ENCODE measurements at regions not wholly inside any gene's neighbourhood (a gene's known extent, or its start where the extent isn't known, plus 50 kb on each side); places are given as distances from the start of the nearest gene placed in this dataset.

- no peaks in the 10 kb centered on the region for H3K27me3 ChIP-seq (ENCODE audit: control insufficient read depth, insufficient read depth, low read length)
- H3K4me3 ChIP-seq (ENCODE audit: low read depth, low read length): no peak overlapping the region
- POLR2A ChIA-PET: no interaction called here
- H3K9me3 ChIP-seq (ENCODE audit: control insufficient read depth, insufficient read depth, low read length): no peaks in the 10 kb centered on the region
- CTCF ChIA-PET: no interaction called here
- H3K27ac ChIP-seq (ENCODE audit: low read depth, low read length): no peak overlapping the region
- no peak for TF ChIP-seq CTCF (IDR thresholded peaks at IDR 0.05; ENCODE audit: low read depth, low read length)
- no peak for DNase-seq (ENCODE audit: low read depth, low spot score)
Observed at GRCh38 chrX:149213264-149213663, 291.8 kb downstream of the IDS start.

- no peak for DNase-seq (ENCODE audit: low read depth, low spot score)
- no peak for TF ChIP-seq CTCF (IDR thresholded peaks at IDR 0.05; ENCODE audit: low read depth, low read length)
- H3K9me3 ChIP-seq (ENCODE audit: control insufficient read depth, insufficient read depth, low read length): no peaks in the 10 kb centered on the region
- POLR2A ChIA-PET: no interaction called here
- H3K4me3 ChIP-seq (ENCODE audit: low read depth, low read length): no peak overlapping the region
- no peak overlapping the region for H3K27ac ChIP-seq (ENCODE audit: low read depth, low read length)
- CTCF ChIA-PET: no interaction called here
- H3K27me3 ChIP-seq (ENCODE audit: control insufficient read depth, insufficient read depth, low read length): no peaks in the 10 kb centered on the region
Observed at GRCh38 chrX:149208307-149208706, 296.8 kb downstream of the IDS start.

- no peaks in the 10 kb centered on the region for H3K27me3 ChIP-seq (ENCODE audit: control insufficient read depth, insufficient read depth, low read length)
Observed at GRCh38 chrX:149207518-149207917, 297.6 kb downstream of the IDS start.

GRCh38 chrX:149205937-149206336, 299.2 kb downstream of the IDS start:
- no peaks in the 10 kb centered on the region for H3K27me3 ChIP-seq (ENCODE audit: control insufficient read depth, insufficient read depth, low read length)
- POLR2A ChIA-PET: no interaction called here
- H3K27ac ChIP-seq (ENCODE audit: low read depth, low read length): no peak overlapping the region
- CTCF ChIA-PET: no interaction called here
- DNase-seq (ENCODE audit: low read depth, low spot score): no peak
- H3K9me3 ChIP-seq (ENCODE audit: control insufficient read depth, insufficient read depth, low read length): no peaks in the 10 kb centered on the region
- TF ChIP-seq CTCF (IDR thresholded peaks at IDR 0.05; ENCODE audit: low read depth, low read length): no peak
- no peak overlapping the region for H3K4me3 ChIP-seq (ENCODE audit: low read depth, low read length)

More at GRCh38 chrX:149207518-149207917, 297.6 kb downstream of the IDS start:
- no peak for DNase-seq (ENCODE audit: low read depth, low spot score)
- H3K4me3 ChIP-seq (ENCODE audit: low read depth, low read length): no peak overlapping the region
- POLR2A ChIA-PET: no interaction called here
- no peak for TF ChIP-seq CTCF (IDR thresholded peaks at IDR 0.05; ENCODE audit: low read depth, low read length)
- CTCF ChIA-PET: no interaction called here
- no peaks in the 10 kb centered on the region for H3K9me3 ChIP-seq (ENCODE audit: control insufficient read depth, insufficient read depth, low read length)
- H3K27ac ChIP-seq (ENCODE audit: low read depth, low read length): no peak overlapping the region

GRCh38 chrX:149205081-149205480, 300.0 kb downstream of the IDS start:
- CTCF ChIA-PET: no interaction called here
- POLR2A ChIA-PET: no interaction called here
- no peak for DNase-seq (ENCODE audit: low read depth, low spot score)
- no peaks in the 10 kb centered on the region for H3K27me3 ChIP-seq (ENCODE audit: control insufficient read depth, insufficient read depth, low read length)
- H3K9me3 ChIP-seq (ENCODE audit: control insufficient read depth, insufficient read depth, low read length): no peaks in the 10 kb centered on the region
- no peak overlapping the region for H3K4me3 ChIP-seq (ENCODE audit: low read depth, low read length)
- no peak overlapping the region for H3K27ac ChIP-seq (ENCODE audit: low read depth, low read length)
- TF ChIP-seq CTCF (IDR thresholded peaks at IDR 0.05; ENCODE audit: low read depth, low read length): no peak

Measured in AG04450 (cell line).